ELR (cell line): ENCODE measurements at regions not wholly inside any gene's neighbourhood (a gene's known extent, or its start where the extent isn't known, plus 50 kb on each side); places are given as distances from the start of the nearest gene placed in this dataset.

Experiments
- DNase-seq: peaks from one replicate; pipeline ENCODE4 v3.0.0-alpha.2; 2015; ENCODE audit warnings: low read depth

- DNase-seq = no peak
Observed at GRCh38 chr2:239780236-239780994, 244.7 kb downstream of the NDUFA10 start.

- no peak for DNase-seq
Observed at GRCh38 chr2:239779584-239779983, 245.6 kb downstream of the NDUFA10 start.

- no peak for DNase-seq
Observed at GRCh38 chr2:239778861-239779558, 246.1 kb downstream of the NDUFA10 start.

- no peak for DNase-seq
Observed at GRCh38 chr2:239778042-239778851, 246.9 kb downstream of the NDUFA10 start.

GRCh38 chr2:239777219-239777618, 247.9 kb downstream of the NDUFA10 start:
- DNase-seq = no peak

GRCh38 chr2:239776436-239777005, 248.6 kb downstream of the NDUFA10 start:
- no peak for DNase-seq

- no peak for DNase-seq
Observed at GRCh38 chr2:239775623-239776435, 249.3 kb downstream of the NDUFA10 start.

GRCh38 chr2:239774933-239775622, 250.1 kb downstream of the NDUFA10 start:
- no peak for DNase-seq

GRCh38 chr2:239774142-239774462, 251.0 kb downstream of the NDUFA10 start:
- no peak for DNase-seq

GRCh38 chr2:239773228-239774141, 251.7 kb downstream of the NDUFA10 start:
- no peak for DNase-seq

GRCh38 chr2:239772721-239773120, 252.4 kb downstream of the NDUFA10 start:
- no peak for DNase-seq

GRCh38 chr2:239770246-239770639, 254.9 kb downstream of the NDUFA10 start:
- no peak for DNase-seq

- DNase-seq = no peak
Observed at GRCh38 chr2:239769554-239770245, 255.4 kb downstream of the NDUFA10 start.

- DNase-seq = no peak
Observed at GRCh38 chr2:239768907-239769553, 256.1 kb downstream of the NDUFA10 start.

- no peak for DNase-seq
Observed at GRCh38 chr2:239768031-239768790, 256.9 kb downstream of the NDUFA10 start.

- no peak for DNase-seq
Observed at GRCh38 chr2:239767021-239767905, 257.9 kb downstream of the NDUFA10 start.

- no peak for DNase-seq
Observed at GRCh38 chr2:239765911-239766310, 259.2 kb downstream of the NDUFA10 start.
